ENCODE measurements at regions not wholly inside any gene's neighbourhood (a gene's known extent, or its start where the extent isn't known, plus 50 kb on each side); places are given as distances from the start of the nearest gene placed in this dataset.

DNA sequence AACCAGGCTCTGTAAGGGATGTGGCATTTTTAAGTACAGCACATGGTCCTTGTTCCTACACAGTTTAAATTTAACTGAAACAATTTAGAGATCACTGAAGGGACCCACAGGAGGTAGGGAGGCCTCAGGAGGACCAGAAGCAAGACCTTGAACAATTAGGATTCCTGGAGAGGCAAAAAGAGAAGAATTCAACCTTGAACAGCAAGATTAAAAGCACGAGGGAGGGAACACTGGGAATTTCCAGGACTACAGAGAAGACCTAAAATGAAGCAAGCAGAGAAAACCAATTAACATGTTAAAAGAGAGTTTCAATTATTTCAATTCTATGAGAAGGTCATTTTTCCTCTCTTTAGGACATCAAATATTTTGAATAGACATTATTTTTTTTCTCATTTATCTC, 160.3 kb downstream of the KCTD12 start:
- TF ChIP-seq, protein P1, sequence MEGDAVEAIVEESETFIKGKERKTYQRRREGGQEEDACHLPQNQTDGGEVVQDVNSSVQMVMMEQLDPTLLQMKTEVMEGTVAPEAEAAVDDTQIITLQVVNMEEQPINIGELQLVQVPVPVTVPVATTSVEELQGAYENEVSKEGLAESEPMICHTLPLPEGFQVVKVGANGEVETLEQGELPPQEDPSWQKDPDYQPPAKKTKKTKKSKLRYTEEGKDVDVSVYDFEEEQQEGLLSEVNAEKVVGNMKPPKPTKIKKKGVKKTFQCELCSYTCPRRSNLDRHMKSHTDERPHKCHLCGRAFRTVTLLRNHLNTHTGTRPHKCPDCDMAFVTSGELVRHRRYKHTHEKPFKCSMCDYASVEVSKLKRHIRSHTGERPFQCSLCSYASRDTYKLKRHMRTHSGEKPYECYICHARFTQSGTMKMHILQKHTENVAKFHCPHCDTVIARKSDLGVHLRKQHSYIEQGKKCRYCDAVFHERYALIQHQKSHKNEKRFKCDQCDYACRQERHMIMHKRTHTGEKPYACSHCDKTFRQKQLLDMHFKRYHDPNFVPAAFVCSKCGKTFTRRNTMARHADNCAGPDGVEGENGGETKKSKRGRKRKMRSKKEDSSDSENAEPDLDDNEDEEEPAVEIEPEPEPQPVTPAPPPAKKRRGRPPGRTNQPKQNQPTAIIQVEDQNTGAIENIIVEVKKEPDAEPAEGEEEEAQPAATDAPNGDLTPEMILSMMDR (IDR thresholded peaks at IDR 0.05; ENCODE audit: low read depth, low read length) = no peak
- no peaks in the 10 kb centered on the region for H3K27me3 ChIP-seq
- no peaks in the 10 kb centered on the region for H3K9me3 ChIP-seq
- no peaks in the 10 kb centered on the region; the same call in 1 of the 2 replicates for H3K4me1 ChIP-seq
- DNase-seq = no peak
- H3K4me3 ChIP-seq (ENCODE audit: low read depth, low read length) = no peak overlapping the region
- no peaks in the 10 kb centered on the region for H3K36me3 ChIP-seq

DNA sequence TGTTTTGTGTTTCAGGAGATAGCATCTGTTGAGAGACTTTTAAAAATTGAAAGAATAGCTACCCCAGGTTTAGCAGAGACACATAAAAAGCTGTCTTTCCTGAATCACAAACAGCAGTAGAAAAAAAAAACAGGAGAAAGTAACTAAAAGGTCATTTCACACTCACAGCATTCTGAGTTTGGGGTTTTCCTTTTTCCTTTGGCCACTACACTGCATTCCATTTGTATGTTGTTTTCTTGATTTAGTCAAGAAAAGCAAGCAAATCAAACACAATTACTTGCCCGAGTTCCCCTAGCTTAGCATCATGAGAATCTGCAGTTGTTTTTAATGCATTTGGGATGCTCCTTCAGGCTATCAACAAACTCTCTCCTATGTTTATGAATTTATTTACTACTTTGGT, 161.0 kb downstream of the KCTD12 start:
- Histone ChIP-seq H3K4me3 (ENCODE audit: low read depth, low read length) (no peak overlapping the region), H3K4me1 (no peaks in the 10 kb centered on the region; the same call in 1 of the 2 replicates), H3K9me3 (no peaks in the 10 kb centered on the region), H3K36me3 (no peaks in the 10 kb centered on the region), H3K27me3 (no peaks in the 10 kb centered on the region)
- no peak for DNase-seq
- TF ChIP-seq, protein P1 (IDR thresholded peaks at IDR 0.05; ENCODE audit: low read depth, low read length) = no peak

DNA sequence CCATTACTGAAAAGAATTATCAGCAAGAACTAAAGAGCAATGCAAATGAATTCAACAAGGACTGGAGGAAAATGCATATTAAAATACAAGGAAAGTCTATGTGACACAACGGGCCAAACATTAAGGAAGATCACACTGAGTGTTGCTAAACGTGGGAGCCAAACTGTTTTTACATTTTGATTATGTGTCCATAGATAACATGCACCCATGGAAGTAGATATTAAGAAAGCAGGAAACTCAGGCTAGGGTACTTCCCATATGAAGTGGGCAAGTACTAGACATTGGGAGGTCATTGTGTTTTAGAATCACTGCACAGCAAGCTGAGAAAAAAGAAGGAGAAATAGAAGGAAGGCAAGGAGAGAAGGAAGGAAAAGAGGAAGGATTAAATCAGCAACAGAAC, 161.8 kb downstream of the KCTD12 start:
- no peaks in the 10 kb centered on the region for H3K27me3 ChIP-seq
- no peak for DNase-seq

DNA sequence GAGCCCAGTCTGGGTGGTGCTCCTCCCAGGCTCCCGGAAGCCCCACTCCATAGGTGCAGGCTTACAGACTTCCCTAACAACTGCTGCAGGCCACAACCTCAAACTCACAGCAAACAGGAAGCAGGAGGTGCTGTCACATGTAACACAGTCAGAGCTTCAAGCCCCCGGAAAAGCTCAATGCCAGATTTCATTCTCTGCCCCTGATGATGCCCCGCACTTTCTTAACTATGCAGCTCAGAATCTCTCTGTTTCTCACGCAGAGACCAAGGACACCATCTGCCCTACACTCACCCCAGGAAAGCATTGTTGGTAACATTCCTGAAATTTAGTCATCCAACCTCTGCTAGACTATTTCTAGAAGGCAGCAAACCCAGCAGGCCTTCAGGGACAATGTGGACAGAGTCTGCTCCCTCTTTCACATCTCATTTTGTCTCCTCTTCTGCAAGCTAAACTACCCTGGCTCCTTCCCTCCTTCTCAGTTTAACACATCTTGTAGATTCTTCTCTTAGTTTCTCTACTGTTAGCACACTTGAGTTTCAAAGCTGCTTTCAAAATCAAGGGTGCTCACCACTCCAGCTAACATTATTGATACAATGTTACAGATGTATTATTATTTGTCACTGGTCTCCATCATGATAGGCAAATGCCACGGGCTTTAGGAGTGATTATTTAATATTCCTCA, 162.5 kb downstream of the KCTD12 start:
- Histone ChIP-seq H3K4me1 (no peaks in the 10 kb centered on the region), H3K9me3 (no peaks in the 10 kb centered on the region), H3K27me3 (no peaks in the 10 kb centered on the region), H3K36me3 (no peaks in the 10 kb centered on the region), H3K4me3 (ENCODE audit: low read depth, low read length) (no peak overlapping the region)
- TF ChIP-seq, protein P1 (IDR thresholded peaks at IDR 0.05; ENCODE audit: low read depth, low read length) = no peak
- no peak for DNase-seq

More for the DNA sequence above, 161.8 kb downstream of the KCTD12 start:
- Histone ChIP-seq H3K4me3 (ENCODE audit: low read depth, low read length) (no peak overlapping the region), H3K36me3 (no peaks in the 10 kb centered on the region), H3K9me3 (no peaks in the 10 kb centered on the region), H3K4me1 (no peaks in the 10 kb centered on the region; the same call in 1 of the 2 replicates)
- TF ChIP-seq, protein P1 (IDR thresholded peaks at IDR 0.05; ENCODE audit: low read depth, low read length) = no peak

DNA sequence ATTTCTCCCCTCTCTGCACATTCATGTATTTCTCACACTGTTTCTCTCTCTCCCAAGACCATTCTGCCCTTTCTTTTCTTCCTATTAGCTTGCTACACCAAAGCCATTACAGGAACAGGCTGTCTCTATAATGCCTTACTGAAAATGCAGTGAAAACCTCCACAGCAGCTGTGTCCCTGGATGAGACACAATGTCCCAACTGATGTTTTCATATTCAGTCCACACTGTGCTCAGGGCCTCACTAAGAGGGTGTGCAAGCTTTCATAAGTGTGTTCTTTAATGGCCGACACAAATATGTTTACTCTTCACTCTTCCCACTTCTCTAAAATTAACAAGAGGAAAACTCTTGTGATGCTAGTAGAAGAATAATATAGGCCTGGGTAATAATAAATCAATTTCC, 163.4 kb downstream of the KCTD12 start:
- Histone ChIP-seq H3K27me3 (no peaks in the 10 kb centered on the region), H3K9me3 (no peaks in the 10 kb centered on the region), H3K36me3 (no peaks in the 10 kb centered on the region), H3K4me1 (peaks cover 1% of the 10 kb centered on the region), H3K4me3 (ENCODE audit: low read depth, low read length) (no peak overlapping the region)
- DNase-seq = no peak
- TF ChIP-seq, protein P1 (IDR thresholded peaks at IDR 0.05; ENCODE audit: low read depth, low read length) = no peak

DNA sequence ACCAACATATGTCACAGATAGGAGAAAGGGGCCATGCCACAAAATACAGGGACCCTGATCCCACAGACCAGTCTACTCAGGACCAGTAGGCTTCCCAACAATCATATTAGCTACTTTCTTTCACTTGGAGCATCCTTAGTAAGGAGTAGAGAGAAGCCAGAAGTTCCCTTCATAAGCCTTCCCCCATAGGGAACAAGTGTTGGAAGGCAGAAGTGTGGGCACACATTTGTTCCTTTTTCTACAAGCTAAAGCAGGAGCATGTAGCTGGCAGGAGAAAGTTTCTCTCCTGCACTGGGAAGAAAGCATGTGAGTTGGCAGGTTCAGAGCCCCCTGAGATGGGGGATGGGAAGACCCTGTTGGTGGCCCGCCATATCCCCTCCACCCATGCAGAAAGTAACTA, 165.4 kb downstream of the KCTD12 start:
- DNase-seq = no peak
- Histone ChIP-seq H3K36me3 (no peaks in the 10 kb centered on the region), H3K4me1 (peaks cover 13% of the 10 kb centered on the region), H3K4me3 (ENCODE audit: low read depth, low read length) (no peak overlapping the region), H3K27me3 (no peaks in the 10 kb centered on the region), H3K9me3 (no peaks in the 10 kb centered on the region)
- TF ChIP-seq, protein P1 (IDR thresholded peaks at IDR 0.05; ENCODE audit: low read depth, low read length) = no peak
